IPS DF 4.7 (cell line): ENCODE measurements at regions not wholly inside any gene's neighbourhood (a gene's known extent, or its start where the extent isn't known, plus 50 kb on each side); places are given as distances from the start of the nearest gene placed in this dataset.

Source experiments
- DNase-seq: peaks from one replicate; pipeline ENCODE4 v3.0.0-alpha.2; 2013; ENCODE audit warnings: low spot score; ENCODE audit errors: extremely low read depth

DNA sequence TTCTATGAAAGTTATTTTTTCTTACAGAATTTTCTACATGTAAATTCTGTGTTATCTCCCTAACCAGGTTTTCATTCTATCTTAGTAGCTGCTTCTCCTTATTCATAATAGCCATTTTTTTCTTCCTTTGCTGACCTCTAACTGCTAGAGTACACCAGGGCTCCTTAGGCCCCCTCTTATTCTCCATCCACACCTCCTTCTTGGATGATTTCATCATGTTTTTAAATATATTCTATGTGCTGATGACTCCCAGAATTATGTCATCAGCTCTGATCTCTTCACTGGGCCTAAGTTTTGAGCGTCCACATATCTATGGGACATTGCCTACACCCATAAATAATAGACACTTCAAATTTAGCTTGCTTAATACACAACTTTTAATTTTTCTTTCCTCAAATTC lies 721.5 kb downstream of the SLC16A7 start:
- DNase-seq = no peak

DNA sequence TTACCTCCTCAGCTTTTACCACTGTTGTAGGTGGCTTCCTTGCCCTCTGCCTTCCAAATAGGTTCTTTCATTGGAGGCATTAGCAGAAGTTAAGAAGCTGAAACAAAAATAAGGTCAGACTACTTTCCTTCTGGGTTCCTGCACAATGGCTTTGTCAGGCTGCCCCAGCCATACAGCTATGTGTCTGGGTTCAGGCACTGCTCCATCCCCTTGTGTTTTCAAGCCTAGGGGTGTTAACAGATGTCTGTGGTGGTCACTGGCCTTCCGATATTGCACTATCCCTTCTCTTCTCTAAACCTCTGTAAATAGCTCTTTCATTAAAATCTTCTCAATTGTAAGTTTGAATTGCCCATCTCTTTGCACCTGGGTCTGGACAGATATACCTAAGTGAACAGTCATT lies 728.9 kb downstream of the SLC16A7 start:
- no peak for DNase-seq

DNA sequence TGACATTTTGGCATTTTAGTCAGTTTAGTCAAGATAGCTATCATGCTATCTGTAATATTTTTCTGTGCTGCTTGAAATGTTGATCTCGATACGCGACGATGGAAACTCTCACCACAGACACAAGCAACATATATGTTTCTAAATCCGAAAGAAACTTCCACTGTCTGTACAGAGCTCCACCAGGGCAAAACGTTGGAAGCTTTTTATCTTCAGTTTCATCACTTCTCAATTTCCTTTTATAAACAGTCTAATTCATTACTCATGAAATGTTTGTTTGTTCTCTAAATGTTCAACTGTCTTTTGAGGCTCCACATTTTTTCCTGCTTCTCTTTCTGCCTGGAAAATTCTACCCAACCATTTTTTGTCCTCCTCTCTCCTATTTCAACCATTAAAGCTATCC lies 737.6 kb downstream of the SLC16A7 start:
- DNase-seq = no peak

DNA sequence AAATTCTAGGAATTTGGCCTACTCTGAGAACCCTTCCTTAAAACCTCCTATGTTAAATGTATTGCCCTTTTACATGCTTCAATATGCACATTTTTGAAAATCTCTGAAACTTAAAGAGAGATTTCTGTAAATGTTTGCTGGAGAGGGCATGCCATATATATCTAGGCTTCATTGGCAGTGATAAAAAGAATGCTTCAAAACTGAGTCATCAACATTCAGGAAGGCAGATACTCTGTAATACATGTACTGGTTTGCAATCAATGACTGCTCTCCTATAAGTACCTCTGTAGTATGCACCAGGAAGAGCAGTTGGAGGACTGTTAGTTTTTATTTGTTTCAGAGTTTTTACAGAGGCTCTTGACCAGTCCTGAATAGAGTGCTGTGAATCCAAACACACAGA lies 739.9 kb downstream of the SLC16A7 start:
- no peak for DNase-seq

DNA sequence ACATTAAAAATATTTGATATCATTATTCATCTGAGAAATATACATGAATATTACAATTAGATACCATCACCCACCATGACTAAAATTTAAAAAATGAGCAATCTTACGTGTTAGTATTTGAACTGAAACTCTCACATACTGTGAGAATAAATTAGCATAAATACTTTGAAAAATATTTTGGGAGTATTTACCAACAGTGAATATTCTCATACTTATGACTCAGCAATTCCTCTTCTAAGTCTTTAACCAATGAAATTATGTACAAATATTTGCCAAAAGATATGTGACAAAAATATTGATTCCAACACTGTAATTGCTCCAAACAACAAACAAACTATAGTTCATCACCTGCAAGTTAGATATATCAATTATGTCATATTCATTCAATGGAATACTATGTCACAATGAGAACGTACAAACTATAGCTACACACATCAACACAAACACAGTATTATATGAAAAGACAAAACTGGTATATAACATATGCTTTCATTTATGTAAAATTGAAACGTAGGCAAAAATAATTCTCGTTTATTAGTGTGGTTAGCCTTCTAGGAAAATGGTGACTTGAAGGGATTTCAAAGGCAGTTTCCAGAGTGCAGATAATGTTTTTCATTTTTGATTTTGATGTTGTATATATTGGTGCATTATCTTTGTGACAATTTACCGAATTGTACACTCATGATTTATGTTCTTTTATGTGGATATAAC lies 742.2 kb downstream of the SLC16A7 start:
- DNase-seq = no peak

DNA sequence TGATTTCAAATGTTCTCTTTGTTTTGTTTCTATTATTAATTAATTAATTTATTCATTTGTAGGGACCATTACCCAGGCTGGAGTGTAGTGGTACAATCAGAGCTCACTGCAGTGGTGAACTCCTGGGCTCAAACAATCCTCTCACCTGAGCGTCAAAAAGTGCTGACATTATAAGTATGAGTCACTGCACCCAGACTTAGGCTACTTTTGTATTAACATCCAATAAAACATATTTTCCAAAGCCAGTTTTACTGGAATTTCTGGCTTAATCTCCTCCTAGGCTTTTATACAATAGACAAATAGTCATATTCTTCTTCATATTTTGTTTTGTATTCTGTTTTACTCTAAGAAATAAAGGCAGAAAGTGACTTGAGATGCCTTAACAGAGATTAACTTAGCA lies 749.6 kb downstream of the SLC16A7 start:
- no peak for DNase-seq

DNA sequence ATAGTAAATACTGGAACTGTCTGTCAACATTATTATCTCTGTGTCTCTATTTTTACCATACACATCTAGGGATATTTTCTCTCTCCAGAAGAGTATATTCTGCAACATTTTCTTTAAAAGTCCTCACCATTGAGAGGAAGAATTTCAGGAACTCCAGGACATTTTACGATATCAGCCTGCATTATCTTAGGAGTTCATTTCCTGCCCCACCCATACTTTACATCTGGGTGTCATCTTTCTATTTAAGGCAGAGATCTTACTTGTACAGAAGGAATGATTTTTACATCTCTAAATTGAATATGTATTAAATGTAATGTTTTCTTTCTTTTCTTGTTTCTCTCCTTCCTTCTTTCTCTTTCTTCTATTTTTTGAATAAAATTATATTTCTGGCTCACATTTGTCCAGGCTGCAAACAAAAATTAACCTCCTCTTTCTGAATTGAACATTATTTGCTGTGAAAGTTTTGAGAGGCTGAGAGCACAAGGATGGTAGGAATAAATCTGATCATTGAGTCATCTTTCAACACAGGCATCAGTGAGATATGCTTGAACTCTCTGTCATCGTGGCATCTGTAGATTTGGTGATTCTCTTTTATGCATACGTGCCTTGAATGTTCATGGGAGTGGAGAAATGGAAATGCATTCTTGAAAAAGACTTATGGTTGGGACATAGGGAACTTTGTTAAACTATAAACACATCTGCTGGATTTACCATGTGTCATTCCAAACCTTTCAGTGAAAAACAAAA lies 753.6 kb downstream of the SLC16A7 start:
- no peak for DNase-seq

DNA sequence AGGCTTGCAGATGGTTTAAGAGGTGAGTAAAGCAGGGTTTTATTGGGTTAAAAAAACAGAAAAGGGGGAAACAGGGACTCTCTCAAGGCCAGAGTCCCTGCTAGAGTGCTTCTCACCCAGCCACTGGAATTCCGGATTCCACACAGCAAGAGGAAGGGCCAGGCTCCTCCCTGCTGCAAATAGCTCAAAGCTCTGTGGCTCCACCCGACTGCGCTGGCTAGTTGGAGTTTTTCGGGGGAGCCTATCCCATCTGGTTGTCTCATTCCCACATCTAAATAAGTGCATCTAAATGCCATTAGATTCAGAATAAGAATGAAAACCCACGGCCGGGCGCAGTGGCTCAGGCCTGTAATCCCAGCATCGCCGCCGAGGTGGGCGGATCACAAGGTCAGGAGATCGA lies 791.5 kb downstream of the SLC16A7 start:
- DNase-seq = no peak

DNA sequence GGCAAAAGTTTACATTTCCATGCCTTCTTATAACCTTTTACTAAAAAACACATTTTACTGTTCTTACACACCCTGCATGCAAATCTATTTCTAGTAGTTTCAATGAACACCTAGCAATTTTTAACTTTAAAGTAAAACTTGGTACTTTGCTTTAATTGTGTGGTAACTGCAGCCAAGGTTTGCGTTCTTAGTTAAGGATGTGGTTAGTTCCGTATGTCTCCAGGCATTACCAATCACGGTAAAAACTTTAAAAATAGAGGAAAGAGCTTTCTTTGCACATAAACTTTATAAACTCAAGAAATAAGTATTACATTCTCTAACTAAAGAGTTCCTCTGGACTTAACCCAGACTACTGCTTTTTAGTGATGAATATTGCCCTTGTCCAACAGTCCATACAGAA lies 795.2 kb downstream of the SLC16A7 start:
- DNase-seq = no peak

DNA sequence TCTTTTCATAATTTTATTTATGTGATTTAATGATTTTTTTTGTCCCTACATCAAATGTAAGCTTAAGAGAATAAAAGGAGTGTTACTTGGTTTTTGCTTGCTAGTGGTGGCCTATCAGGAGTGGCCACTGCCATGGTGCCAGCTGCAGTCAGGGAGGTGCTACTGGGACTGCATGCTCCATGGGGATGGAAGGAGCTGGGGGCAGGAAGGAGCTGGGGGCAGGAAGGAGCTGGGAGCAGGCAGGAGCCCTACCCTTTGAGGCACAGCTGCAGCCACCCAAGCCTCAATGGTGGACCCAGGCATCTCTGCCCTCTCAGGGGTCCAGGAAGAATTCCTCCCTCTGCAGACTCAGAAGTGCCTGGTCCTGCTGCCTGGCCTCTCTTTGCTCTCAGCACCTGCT lies 796.0 kb downstream of the SLC16A7 start:
- no peak for DNase-seq

DNA sequence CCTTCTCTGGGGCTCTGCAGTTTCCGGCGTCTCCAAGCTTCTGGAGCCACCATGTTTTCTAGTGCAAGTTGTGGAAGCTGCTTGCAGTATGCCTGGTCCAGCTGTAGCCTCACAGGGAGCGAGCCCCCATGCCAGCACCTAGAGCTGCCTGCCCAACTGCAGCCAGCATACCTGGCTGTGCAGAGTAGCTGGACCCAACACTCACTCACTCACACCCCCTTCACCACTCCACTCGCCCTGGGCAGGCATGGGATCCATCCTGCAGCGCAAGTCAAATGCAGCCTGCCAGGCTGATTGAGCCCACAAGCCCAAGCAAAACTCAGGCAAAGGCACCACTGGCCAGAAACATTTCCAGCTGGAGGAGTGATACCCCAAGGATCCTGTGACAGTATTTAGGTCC lies 797.3 kb downstream of the SLC16A7 start:
- DNase-seq = no peak

DNA sequence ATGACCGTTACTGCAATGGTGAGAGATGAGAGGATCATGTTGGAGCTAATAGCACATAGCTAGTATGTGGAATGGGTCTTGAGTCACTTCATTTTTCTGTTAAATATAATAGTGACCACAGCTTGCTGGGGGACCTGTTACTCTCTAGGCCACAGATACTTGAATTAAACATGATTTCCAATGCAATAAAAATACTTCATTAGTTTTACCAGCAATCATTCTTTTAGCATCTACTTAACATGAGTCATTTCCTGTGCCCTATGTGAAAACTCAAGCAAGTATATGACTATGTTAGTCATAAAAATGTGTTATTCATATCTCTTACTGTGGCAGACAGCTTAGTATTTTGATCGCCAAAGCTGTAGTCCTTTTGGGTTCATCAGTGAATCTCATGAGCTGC lies 798.8 kb downstream of the SLC16A7 start:
- DNase-seq = no peak

DNA sequence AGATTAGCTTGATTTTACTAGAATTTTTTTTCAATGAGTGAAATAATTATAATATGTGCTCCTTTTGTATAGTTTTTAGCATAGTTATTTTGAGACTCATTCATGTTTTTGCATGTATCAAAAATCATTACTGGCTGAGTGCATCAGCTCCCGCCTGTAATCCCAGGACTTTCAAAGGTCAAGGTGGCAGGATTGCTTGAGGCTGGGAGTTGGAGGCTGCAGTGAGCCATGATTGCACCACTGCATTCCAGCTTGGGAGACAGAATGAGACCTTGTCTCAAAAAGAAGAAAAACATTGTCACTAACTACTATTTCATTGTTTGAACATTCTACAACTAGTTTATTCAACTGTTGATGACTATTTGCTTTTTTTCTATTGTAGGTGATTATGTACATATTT lies 802.7 kb downstream of the SLC16A7 start:
- no peak for DNase-seq

DNA sequence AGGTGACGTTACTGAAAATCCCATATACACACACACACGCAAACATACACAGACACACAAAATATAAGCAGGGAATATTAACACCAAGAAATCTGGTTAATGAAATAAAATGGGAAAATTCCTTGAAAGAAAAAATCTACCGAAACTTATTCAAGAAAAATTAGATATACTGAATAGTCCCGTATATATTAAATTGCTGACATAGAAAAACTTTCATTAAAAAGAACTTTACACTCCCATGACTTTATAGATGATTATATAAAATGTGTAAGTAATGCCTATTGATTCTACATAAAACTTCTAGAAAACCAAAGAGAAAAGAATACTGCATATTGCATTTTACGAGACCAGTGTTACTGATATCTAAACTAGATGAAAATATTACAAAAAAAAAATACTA lies 803.2 kb downstream of the SLC16A7 start:
- no peak for DNase-seq

DNA sequence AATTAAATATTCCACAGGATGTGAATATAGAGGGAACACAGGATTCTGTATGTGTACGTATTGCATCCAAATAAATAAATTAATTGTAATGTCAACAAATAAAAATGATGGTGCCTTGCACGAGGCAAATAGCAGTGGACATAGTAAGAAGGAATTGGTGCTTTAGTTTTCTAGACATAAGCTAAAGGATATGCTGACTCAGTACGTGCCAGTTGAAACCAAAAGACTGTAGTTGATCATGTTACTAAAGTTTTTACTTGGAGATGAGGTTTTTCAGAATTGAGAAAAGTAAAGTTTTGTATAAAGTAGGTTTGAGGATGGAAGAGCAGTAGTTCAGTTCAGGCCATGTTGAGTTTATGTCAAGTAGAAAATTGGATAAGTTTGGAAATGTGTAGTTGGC lies 807.2 kb downstream of the SLC16A7 start:
- DNase-seq = no peak

DNA sequence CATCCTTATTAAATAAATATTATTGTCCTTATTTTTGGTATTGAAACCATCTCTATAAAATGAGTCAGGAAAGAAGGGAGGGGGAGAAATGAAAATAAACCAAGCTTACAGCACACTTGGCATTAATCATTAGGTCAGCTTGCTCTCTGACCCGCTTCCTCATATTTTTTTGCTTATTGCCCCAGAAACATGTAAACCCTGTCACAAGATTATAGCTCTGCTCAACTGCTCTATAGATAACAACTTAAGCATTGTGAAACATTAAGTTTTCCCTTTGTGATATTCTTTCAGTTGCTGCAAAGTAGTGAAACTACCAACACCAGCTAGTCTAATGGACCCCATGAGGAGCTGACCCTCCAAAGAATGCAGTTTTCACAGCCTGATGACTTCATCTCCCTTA lies 819.5 kb downstream of the SLC16A7 start:
- no peak for DNase-seq

DNA sequence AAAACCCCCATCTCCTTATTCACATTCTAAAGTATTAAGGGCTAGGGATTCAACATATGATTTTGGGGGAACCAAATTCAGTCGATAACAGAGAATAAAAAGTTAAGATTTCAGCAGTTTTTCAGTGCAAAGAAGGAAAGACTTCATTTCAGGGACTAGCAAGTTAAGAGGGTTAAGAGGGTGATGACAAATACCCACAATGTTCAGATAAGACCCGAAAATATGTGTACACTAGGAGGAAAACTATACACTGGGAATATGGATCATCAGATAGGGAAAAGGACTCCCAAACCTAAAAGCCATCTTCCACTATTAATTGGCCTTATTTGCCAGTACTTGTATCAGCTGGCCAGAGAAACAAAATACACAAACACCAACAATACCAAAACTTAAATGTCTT lies 824.2 kb downstream of the SLC16A7 start:
- no peak for DNase-seq

DNA sequence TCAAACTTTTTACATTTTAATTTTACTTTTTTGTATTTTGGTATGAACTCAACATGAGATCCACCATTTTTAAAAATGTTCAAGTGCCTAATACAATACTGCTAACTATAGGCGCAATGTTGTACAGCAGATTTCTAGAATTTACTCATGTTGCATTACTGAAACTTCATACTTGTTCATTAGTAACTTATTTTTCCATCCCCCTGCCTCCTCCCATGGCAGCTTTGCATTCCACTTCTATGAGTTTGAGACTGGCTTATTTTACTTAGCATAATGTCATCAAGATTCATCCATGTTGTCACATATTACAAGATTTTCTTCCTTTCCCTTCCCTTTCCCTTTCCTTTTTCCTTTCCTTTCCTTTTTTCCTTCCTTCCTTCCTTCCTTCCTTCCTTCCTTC lies 825.9 kb downstream of the SLC16A7 start:
- DNase-seq = no peak

DNA sequence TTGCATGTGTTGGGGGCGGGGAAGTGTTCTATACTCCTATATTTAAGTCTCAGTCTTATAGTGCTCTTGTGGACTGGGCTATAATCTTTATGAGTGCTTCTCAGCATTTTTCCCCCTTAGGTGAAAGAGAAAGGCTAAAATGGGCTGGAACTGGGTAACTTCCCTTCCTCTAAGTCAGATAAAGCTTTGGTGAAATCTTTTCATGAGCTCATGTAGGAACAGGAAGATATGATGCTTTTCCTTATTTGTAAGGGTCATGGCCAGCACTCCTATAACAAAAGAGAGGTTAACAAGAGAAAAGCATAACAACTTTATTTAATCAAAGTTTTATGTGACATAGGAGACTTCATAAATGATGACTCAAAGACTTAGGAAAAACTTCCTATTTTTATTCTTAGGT lies 841.5 kb downstream of the SLC16A7 start:
- no peak for DNase-seq

DNA sequence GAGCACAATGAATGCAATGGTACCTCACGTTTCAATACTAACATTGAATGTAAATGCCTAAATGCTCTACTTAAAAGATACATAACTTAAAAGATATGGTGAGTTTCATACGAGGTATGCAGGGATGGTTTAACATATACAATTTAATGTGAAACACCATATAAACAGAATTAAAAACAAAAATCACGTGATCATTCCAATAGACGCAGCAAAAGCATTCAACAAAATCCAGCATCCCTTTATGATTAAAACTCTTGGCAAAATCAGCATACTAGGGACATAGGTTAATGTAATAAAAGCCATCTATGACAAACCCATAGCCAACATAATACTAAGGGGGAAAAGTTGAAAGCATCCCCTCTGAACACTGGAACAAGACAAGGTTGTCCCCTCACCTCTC lies 845.7 kb downstream of the SLC16A7 start:
- no peak for DNase-seq

DNA sequence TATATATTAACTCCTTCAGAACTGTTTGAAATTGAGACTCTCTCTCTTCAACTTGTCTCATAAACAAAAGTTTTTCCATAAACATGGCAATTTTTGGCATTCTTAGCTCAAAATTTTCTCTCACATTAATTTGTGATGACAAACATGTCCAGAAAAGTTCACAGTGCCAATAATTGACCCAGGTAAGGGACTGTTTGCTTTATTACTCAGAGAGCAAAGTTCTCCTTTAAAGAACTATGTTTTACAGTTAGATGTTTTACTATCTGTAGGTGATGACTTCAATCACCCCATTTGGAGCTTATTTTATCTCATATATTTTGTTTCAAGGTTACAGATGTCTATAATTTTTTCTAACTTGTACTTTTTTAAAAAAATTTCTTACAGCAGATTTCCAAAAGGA lies 855.6 kb downstream of the SLC16A7 start:
- no peak for DNase-seq

DNA sequence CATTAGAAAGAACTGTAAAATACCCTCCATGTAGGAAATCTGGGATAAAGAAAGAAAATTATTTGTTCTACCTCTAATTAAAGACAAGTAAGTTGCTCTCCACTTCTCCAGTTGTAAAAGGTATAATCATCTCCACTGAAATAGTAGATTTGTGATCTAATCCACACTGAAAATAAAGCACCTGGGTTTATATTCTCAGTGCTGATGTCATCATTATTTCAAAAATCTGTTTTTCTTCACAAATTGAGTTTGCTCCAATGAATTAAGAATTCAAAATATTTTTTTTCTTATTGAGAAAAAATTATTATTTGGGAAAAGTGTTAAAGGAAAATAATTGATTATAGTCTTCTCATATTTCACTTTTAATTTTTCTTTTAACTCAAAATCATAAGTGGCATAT lies 869.2 kb downstream of the SLC16A7 start:
- DNase-seq = no peak

DNA sequence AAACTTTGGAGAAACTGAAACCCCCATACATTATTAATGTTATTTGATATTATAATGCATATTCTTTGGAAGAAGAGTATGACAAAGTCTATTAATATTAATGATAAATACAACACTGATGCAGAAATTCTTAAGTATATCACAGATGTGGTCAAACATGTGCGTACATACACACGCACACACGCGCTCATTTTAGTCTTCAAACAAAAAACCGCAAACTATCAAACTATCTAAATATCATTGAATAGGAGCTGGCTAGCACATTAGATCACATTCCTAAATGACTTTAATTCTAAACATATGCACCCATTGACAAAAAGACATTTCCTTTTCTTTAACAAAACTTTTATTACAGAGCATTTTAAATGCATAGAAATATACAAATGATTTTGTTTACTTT lies 872.7 kb downstream of the SLC16A7 start:
- DNase-seq = no peak
